Liver (tissue), 8 donors: ENCODE measurements at regions not wholly inside any gene's neighbourhood (a gene's known extent, or its start where the extent isn't known, plus 50 kb on each side); places are given as distances from the start of the nearest gene placed in this dataset.

Experiments
- DNase-seq: peaks from one replicate; pipeline ENCODE4 v3.0.0-alpha.2; 2017; ENCODE audit warnings: low spot score
- H3K27ac ChIP-seq, 2 donors: one replicate each; pipeline ENCODE4 v1.7.0; 2013; ENCODE audit warnings: inconsistent platforms in 2 of 2, low read length in 2 of 2, control low read depth in 1 of 2, low read depth in 1 of 2, mild to moderate bottlenecking in 1 of 2
- H3K27me3 ChIP-seq, 4 donors: one replicate each; pipeline versions ENCODE4 v1.6.1 to v1.7.0; 2013; ENCODE audit warnings: low read length in 3 of 4, inconsistent platforms in 1 of 4, mild to moderate bottlenecking in 1 of 4, moderate library complexity in 1 of 4; ENCODE audit not compliant: control insufficient read depth in 4 of 4, insufficient read depth in 4 of 4
- H3K36me3 ChIP-seq, 4 donors: one replicate each; pipeline versions ENCODE4 v1.6.1 to v1.7.0; 2013; ENCODE audit warnings: low read length in 3 of 4, mild to moderate bottlenecking in 3 of 4, low read depth in 1 of 4, moderate library complexity in 1 of 4; ENCODE audit not compliant: control insufficient read depth in 4 of 4, insufficient read depth in 3 of 4
- H3K4me1 ChIP-seq, 4 donors: one replicate each; pipeline versions ENCODE4 v1.6.1 to v1.7.0; 2013; ENCODE audit warnings: low read length in 3 of 4, mild to moderate bottlenecking in 3 of 4, moderate library complexity in 1 of 4; ENCODE audit not compliant: control insufficient read depth in 4 of 4, insufficient read depth in 4 of 4
- H3K4me3 ChIP-seq, 3 donors: one replicate each; pipeline versions ENCODE4 v1.6.1 to v1.7.0; 2013; ENCODE audit warnings: low read length in 3 of 3, control low read depth in 1 of 3, low read depth in 1 of 3, mild to moderate bottlenecking in 1 of 3
- H3K9ac ChIP-seq, 2 donors: one replicate each; pipeline ENCODE4 v1.7.0; 2013; ENCODE audit warnings: low read length in 2 of 2, mild to moderate bottlenecking in 2 of 2, moderate library complexity in 2 of 2, control low read depth in 1 of 2, low read depth in 1 of 2
- H3K9me3 ChIP-seq, 4 donors: one replicate each; pipeline versions ENCODE4 v1.6.1 to v1.7.0; 2013; ENCODE audit warnings: low read length in 3 of 4; ENCODE audit not compliant: control insufficient read depth in 4 of 4
- ATF3 ChIP-seq: IDR thresholded peaks from 2 replicates; pipeline ENCODE4 v1.6.1; 2016; ENCODE audit warnings: antibody characterized with exemption
- CTCF ChIP-seq: fragments of 150-350 bp; IDR thresholded peaks from 2 replicates; pipeline ENCODE4 v1.5.1; 2017; ENCODE audit warnings: improper control_type of control experiment, low read depth, low read length; ENCODE audit not compliant: missing input control
- EGR1 ChIP-seq, 2 donors: IDR thresholded peaks; 2 replicates each; pipeline ENCODE4 v1.6.1; 2016 to 2018; ENCODE audit warnings: antibody characterized with exemption in 2 of 2, low read depth in 2 of 2
- FOXA1 ChIP-seq: IDR thresholded peaks from 2 replicates; pipeline ENCODE4 v1.6.1; 2016; ENCODE audit warnings: antibody characterized with exemption
- FOXA2 ChIP-seq: IDR thresholded peaks from 2 replicates; pipeline ENCODE4 v1.6.1; 2016; ENCODE audit warnings: antibody characterized with exemption
- GABPA ChIP-seq, 2 donors: IDR thresholded peaks in 1 of 2; conservative IDR thresholded peaks in 1 of 2; 2 replicates each; pipeline ENCODE4 v1.6.1; 2016; ENCODE audit warnings: antibody characterized with exemption in 2 of 2, mild to moderate bottlenecking in 1 of 2, moderate library complexity in 1 of 2
- HNF4A ChIP-seq, 2 donors: conservative IDR thresholded peaks; 2 replicates each; pipeline ENCODE4 v1.6.1; 2016; ENCODE audit warnings: antibody characterized with exemption in 2 of 2, mild to moderate bottlenecking in 2 of 2
- HNF4G ChIP-seq: IDR thresholded peaks from 2 replicates; pipeline ENCODE4 v1.6.1; 2016; ENCODE audit warnings: antibody characterized with exemption
- JUND ChIP-seq, 2 donors: IDR thresholded peaks; 2 replicates each; pipeline ENCODE4 v1.6.1; 2016; ENCODE audit warnings: antibody characterized with exemption in 2 of 2
- MAX ChIP-seq: IDR thresholded peaks from 2 replicates; pipeline ENCODE4 v1.6.1; 2016; ENCODE audit warnings: antibody characterized with exemption
- NR2F2 ChIP-seq: IDR thresholded peaks from 2 replicates; pipeline ENCODE4 v1.6.1; 2016; ENCODE audit warnings: antibody characterized with exemption
- RAD21 ChIP-seq, 2 donors: IDR thresholded peaks; 2 replicates each; pipeline ENCODE4 v1.6.1; 2016; ENCODE audit warnings: antibody characterized with exemption in 2 of 2, mild to moderate bottlenecking in 2 of 2
- REST ChIP-seq: IDR thresholded peaks from 2 replicates; pipeline ENCODE4 v1.6.1; 2016; ENCODE audit warnings: antibody characterized with exemption, mild to moderate bottlenecking
- RXRA ChIP-seq, 2 donors: IDR thresholded peaks; 2 replicates each; pipeline ENCODE4 v1.6.1; 2017 to 2018; ENCODE audit warnings: antibody characterized with exemption in 2 of 2, mild to moderate bottlenecking in 1 of 2
- SP1 ChIP-seq: IDR thresholded peaks from 2 replicates; pipeline ENCODE4 v1.6.1; 2018; ENCODE audit warnings: antibody characterized with exemption, mild to moderate bottlenecking
- TAF1 ChIP-seq: conservative IDR thresholded peaks from 2 replicates; pipeline ENCODE4 v1.6.1; 2016; ENCODE audit warnings: antibody characterized with exemption, mild to moderate bottlenecking
- YY1 ChIP-seq: IDR thresholded peaks from 2 replicates; pipeline ENCODE4 v1.6.1; 2016; ENCODE audit warnings: antibody characterized with exemption, mild to moderate bottlenecking
- ZBTB33 ChIP-seq: IDR thresholded peaks from 2 replicates; pipeline ENCODE4 v1.6.1; 2016; ENCODE audit warnings: antibody characterized with exemption
- WGBS: extraction: QIAGEN DNeasy Blood & Tissue Kit; methylation state at CpG from one replicate; pipeline ENCODE4 v1.1.7; 2013; 5-methylcytosine and 5-hydroxymethylcytosine counted together
- donor health status: healthy.
- donor health status: healthy.
- donor health status: healthy.
- donor health status: healthy.
- donor health status: healthy.

- Histone ChIP-seq H3K4me3 (no peak overlapping the region), H3K36me3 (no peaks in the 10 kb centered on the region), H3K4me1 (no peaks in the 10 kb centered on the region), H3K27me3 (peaks cover 0 to under 1% (median 0%) of the 10 kb centered on the region in 4 donors), H3K27ac (no peak overlapping the region), H3K9ac (no peak overlapping the region), H3K9me3 (peaks cover 0 to 2% (median 0%) of the 10 kb centered on the region in 4 donors)
- WGBS: 87% methylated on average over 9 of the region's 9 CpGs
- no peak for DNase-seq
- no peak for TF ChIP-seq RXRA (IDR thresholded peaks at IDR 0.05)
- TF ChIP-seq JUND (IDR thresholded peaks at IDR 0.05): no peak
- TF ChIP-seq ATF3: no peak
- no peak for TF ChIP-seq RAD21 (IDR thresholded peaks at IDR 0.05)
- TF ChIP-seq YY1: no peak
- no peak for TF ChIP-seq NR2F2
- TF ChIP-seq ZBTB33: no peak
- no peak for TF ChIP-seq SP1
- TF ChIP-seq MAX: no peak
- no peak for TF ChIP-seq TAF1
- no peak for TF ChIP-seq FOXA1
- TF ChIP-seq EGR1 (IDR thresholded peaks at IDR 0.05; ENCODE audit: low read depth in 2 of 2): no peak
- TF ChIP-seq FOXA2: no peak
Measured at GRCh38 chr15:38930851-38931572, 366.4 kb upstream of the RASGRP1 start.

GRCh38 chr15:38941399-38941953 is 376.9 kb upstream of the RASGRP1 start:
- Histone ChIP-seq H3K27me3 (no peaks in the 10 kb centered on the region), H3K9ac (no peak overlapping the region), H3K4me1 (no peaks in the 10 kb centered on the region), H3K36me3 (no peaks in the 10 kb centered on the region), H3K9me3 (no peaks in the 10 kb centered on the region), H3K4me3 (no peak overlapping the region), H3K27ac (no peak overlapping the region)
- no peak for DNase-seq
- 63% methylated on average over 6 of the region's 6 CpGs for WGBS
- TF ChIP-seq ATF3 (no peak), FOXA2 (no peak), HNF4A (conservative IDR thresholded peaks at IDR 0.05) (no peak), GABPA (IDR thresholded peaks at IDR 0.05 in 1 of 2, conservative IDR thresholded peaks at IDR 0.05 in 1 of 2) (no peak), SP1 (no peak), TAF1 (no peak), FOXA1 (no peak), REST (no peak), EGR1 (IDR thresholded peaks at IDR 0.05; ENCODE audit: low read depth in 2 of 2) (no peak), CTCF (no peak), RXRA (IDR thresholded peaks at IDR 0.05) (no peak), ZBTB33 (no peak), NR2F2 (no peak), MAX (no peak), JUND (IDR thresholded peaks at IDR 0.05) (no peak), HNF4G (no peak)
